SK-N-SH treated with all-trans-retinoic acid at 6 μM for 48 hours (cell line): ENCODE measurements at regions not wholly inside any gene's neighbourhood (a gene's known extent, or its start where the extent isn't known, plus 50 kb on each side); places are given as distances from the start of the nearest gene placed in this dataset.

Experiments
- ATAC-seq: fragments of 200-7000 bp; cut with Tn5 transposase; 3 replicates; pipeline ENCODE4 v1.9.1; 2020; ENCODE audit warnings: mild to moderate bottlenecking, moderate library complexity
- BACH2 ChIP-seq: fragments of 250-450 bp; sonication (Bioruptor Pico); IDR thresholded peaks from 2 replicates; pipeline ENCODE4 v1.9.0; 2021; ENCODE audit warnings: mild to moderate bottlenecking, borderline replicate concordance
- CSDC2 ChIP-seq: fragments of 250-450 bp; sonication (Bioruptor Pico); IDR thresholded peaks from 2 replicates; pipeline ENCODE4 v1.5.0; 2020; ENCODE audit warnings: mild to moderate bottlenecking, moderate library complexity
- CSRNP3 ChIP-seq: fragments of 250-450 bp; sonication (Bioruptor Pico); IDR thresholded peaks from 2 replicates; pipeline ENCODE4 v1.5.1; 2021; ENCODE audit warnings: mild to moderate bottlenecking, moderate library complexity
- ESRRG ChIP-seq: fragments of 250-450 bp; sonication (Bioruptor Pico); IDR thresholded peaks from 2 replicates; pipeline ENCODE4 v1.6.1; 2021; ENCODE audit warnings: mild to moderate bottlenecking
- GLIS3 ChIP-seq: fragments of 250-450 bp; sonication (Bioruptor Pico); IDR thresholded peaks from 2 replicates; pipeline ENCODE4 v1.5.0; 2020; ENCODE audit warnings: mild to moderate bottlenecking, moderate library complexity
- OSR1 ChIP-seq: fragments of 250-450 bp; sonication (Bioruptor Pico); IDR thresholded peaks from 2 replicates; pipeline ENCODE4 v1.8.0; 2022; ENCODE audit warnings: moderate library complexity, mild to moderate bottlenecking, inconsistent platforms
- PPARA ChIP-seq: fragments of 250-450 bp; sonication (Bioruptor Pico); IDR thresholded peaks from 2 replicates; pipeline ENCODE4 v1.5.0; 2020; ENCODE audit warnings: mild to moderate bottlenecking, borderline replicate concordance
- SNAI2 ChIP-seq: fragments of 250-450 bp; sonication (Bioruptor Pico); IDR thresholded peaks from 2 replicates; pipeline ENCODE4 v1.5.0; 2020; ENCODE audit warnings: mild to moderate bottlenecking, moderate library complexity
- TCF4 ChIP-seq: fragments of 250-450 bp; sonication (Bioruptor Pico); IDR thresholded peaks from 2 replicates; pipeline ENCODE4 v1.8.0; 2021; ENCODE audit warnings: mild to moderate bottlenecking, moderate library complexity, borderline replicate concordance
- TOX ChIP-seq: fragments of 250-450 bp; sonication (Bioruptor Pico); IDR thresholded peaks from 2 replicates; pipeline ENCODE4 v1.8.0; 2021; ENCODE audit warnings: mild to moderate bottlenecking, moderate library complexity, borderline replicate concordance
- ZC3H10 ChIP-seq: fragments of 250-450 bp; sonication (Bioruptor Pico); IDR thresholded peaks from 2 replicates; pipeline ENCODE4 v1.5.1; 2021; ENCODE audit warnings: mild to moderate bottlenecking, moderate library complexity
- ZFP3 ChIP-seq: fragments of 250-450 bp; sonication (Bioruptor Pico); IDR thresholded peaks from 2 replicates; pipeline ENCODE4 v1.5.0; 2020; ENCODE audit warnings: mild to moderate bottlenecking, moderate library complexity
- ZFP30 ChIP-seq: fragments of 450-650 bp; formaldehyde crosslinking; IDR thresholded peaks from 2 replicates; pipeline ENCODE4 v1.5.0; 2022; ENCODE audit warnings: mild to moderate bottlenecking, moderate library complexity
- ZNF565 ChIP-seq: fragments of 450-650 bp; formaldehyde crosslinking; conservative IDR thresholded peaks from 2 replicates; pipeline ENCODE4 v1.5.0; 2020; ENCODE audit warnings: low read depth, mild to moderate bottlenecking, moderate library complexity
- ZNF70 ChIP-seq: fragments of 450-650 bp; formaldehyde crosslinking; IDR thresholded peaks from 2 replicates; pipeline ENCODE4 v1.5.0; 2020; ENCODE audit warnings: mild to moderate bottlenecking, moderate library complexity
- ZNF8 ChIP-seq: fragments of 450-650 bp; formaldehyde crosslinking; IDR thresholded peaks from 2 replicates; pipeline ENCODE4 v1.5.0; 2020; ENCODE audit warnings: mild to moderate bottlenecking, moderate library complexity
- TF ChIP-seq, protein P1 (sequence below): fragments of 250-450 bp; sonication (Bioruptor Pico); IDR thresholded peaks from 2 replicates; pipeline ENCODE4 v1.5.0; 2020; ENCODE audit warnings: mild to moderate bottlenecking, moderate library complexity
- TF ChIP-seq, protein P2 (sequence below): fragments of 250-450 bp; sonication (Bioruptor Pico); IDR thresholded peaks from 2 replicates; pipeline ENCODE4 v1.5.1; 2020; ENCODE audit warnings: low read depth, mild to moderate bottlenecking, moderate library complexity
- TF ChIP-seq, protein P3 (sequence below): fragments of 250-450 bp; sonication (Bioruptor Pico); IDR thresholded peaks from 2 replicates; pipeline ENCODE4 v1.8.0; 2021; ENCODE audit warnings: low read depth, mild to moderate bottlenecking, moderate library complexity, borderline replicate concordance
- TF ChIP-seq, protein P4 (sequence below): fragments of 250-450 bp; sonication (Bioruptor Pico); IDR thresholded peaks from 2 replicates; pipeline ENCODE4 v1.8.0; 2020; ENCODE audit warnings: mild to moderate bottlenecking, moderate library complexity, borderline replicate concordance

GRCh38 chr10:124298891-124299290 is 119.8 kb downstream of the OAT start:
- no peak for TF ChIP-seq BACH2 (CRISPR knock-in tag)
- ATAC-seq = no peak

- TF ChIP-seq OSR1 (CRISPR knock-in tag) (no peak), ZNF70 (CRISPR knock-in tag) (no peak), CSRNP3 (CRISPR knock-in tag) (no peak), ZFP30 (no peak), ZNF565 (peak; percentile 75), CSDC2 (no peak), ZFP3 (CRISPR knock-in tag) (peak; percentile 88)
- ATAC-seq = no peak
Observed at GRCh38 chr10:124296813-124297788, 121.6 kb downstream of the OAT start.

- no peak for ATAC-seq
- TF ChIP-seq BACH2 (CRISPR knock-in tag) = no peak
- TF ChIP-seq, protein P1, sequence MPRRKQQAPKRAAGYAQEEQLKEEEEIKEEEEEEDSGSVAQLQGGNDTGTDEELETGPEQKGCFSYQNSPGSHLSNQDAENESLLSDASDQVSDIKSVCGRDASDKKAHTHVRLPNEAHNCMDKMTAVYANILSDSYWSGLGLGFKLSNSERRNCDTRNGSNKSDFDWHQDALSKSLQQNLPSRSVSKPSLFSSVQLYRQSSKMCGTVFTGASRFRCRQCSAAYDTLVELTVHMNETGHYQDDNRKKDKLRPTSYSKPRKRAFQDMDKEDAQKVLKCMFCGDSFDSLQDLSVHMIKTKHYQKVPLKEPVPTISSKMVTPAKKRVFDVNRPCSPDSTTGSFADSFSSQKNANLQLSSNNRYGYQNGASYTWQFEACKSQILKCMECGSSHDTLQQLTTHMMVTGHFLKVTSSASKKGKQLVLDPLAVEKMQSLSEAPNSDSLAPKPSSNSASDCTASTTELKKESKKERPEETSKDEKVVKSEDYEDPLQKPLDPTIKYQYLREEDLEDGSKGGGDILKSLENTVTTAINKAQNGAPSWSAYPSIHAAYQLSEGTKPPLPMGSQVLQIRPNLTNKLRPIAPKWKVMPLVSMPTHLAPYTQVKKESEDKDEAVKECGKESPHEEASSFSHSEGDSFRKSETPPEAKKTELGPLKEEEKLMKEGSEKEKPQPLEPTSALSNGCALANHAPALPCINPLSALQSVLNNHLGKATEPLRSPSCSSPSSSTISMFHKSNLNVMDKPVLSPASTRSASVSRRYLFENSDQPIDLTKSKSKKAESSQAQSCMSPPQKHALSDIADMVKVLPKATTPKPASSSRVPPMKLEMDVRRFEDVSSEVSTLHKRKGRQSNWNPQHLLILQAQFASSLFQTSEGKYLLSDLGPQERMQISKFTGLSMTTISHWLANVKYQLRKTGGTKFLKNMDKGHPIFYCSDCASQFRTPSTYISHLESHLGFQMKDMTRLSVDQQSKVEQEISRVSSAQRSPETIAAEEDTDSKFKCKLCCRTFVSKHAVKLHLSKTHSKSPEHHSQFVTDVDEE = no peak
- TF ChIP-seq TCF4 (CRISPR knock-in tag) = no peak
- no peak for TF ChIP-seq ESRRG (CRISPR knock-in tag)
- TF ChIP-seq, protein P2, sequence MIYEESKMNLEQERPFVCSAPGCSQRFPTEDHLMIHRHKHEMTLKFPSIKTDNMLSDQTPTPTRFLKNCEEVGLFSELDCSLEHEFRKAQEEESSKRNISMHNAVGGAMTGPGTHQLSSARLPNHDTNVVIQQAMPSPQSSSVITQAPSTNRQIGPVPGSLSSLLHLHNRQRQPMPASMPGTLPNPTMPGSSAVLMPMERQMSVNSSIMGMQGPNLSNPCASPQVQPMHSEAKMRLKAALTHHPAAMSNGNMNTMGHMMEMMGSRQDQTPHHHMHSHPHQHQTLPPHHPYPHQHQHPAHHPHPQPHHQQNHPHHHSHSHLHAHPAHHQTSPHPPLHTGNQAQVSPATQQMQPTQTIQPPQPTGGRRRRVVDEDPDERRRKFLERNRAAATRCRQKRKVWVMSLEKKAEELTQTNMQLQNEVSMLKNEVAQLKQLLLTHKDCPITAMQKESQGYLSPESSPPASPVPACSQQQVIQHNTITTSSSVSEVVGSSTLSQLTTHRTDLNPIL (CRISPR knock-in tag) = no peak
- TF ChIP-seq ZNF8 (CRISPR knock-in tag) = no peak
- no peak for TF ChIP-seq ZFP30
- TF ChIP-seq TOX (CRISPR knock-in tag) = no peak
- TF ChIP-seq PPARA (CRISPR knock-in tag) = no peak
- no peak for TF ChIP-seq SNAI2 (CRISPR knock-in tag)
- TF ChIP-seq ZC3H10 (CRISPR knock-in tag) = no peak
- TF ChIP-seq GLIS3 (CRISPR knock-in tag) = no peak
- TF ChIP-seq, protein P3, sequence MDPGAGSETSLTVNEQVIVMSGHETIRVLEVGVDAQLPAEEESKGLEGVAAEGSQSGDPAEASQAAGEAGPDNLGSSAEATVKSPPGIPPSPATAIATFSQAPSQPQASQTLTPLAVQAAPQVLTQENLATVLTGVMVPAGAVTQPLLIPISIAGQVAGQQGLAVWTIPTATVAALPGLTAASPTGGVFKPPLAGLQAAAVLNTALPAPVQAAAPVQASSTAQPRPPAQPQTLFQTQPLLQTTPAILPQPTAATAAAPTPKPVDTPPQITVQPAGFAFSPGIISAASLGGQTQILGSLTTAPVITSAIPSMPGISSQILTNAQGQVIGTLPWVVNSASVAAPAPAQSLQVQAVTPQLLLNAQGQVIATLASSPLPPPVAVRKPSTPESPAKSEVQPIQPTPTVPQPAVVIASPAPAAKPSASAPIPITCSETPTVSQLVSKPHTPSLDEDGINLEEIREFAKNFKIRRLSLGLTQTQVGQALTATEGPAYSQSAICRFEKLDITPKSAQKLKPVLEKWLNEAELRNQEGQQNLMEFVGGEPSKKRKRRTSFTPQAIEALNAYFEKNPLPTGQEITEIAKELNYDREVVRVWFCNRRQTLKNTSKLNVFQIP (CRISPR knock-in tag) = no peak
- TF ChIP-seq OSR1 (CRISPR knock-in tag) = no peak
- TF ChIP-seq, protein P4, sequence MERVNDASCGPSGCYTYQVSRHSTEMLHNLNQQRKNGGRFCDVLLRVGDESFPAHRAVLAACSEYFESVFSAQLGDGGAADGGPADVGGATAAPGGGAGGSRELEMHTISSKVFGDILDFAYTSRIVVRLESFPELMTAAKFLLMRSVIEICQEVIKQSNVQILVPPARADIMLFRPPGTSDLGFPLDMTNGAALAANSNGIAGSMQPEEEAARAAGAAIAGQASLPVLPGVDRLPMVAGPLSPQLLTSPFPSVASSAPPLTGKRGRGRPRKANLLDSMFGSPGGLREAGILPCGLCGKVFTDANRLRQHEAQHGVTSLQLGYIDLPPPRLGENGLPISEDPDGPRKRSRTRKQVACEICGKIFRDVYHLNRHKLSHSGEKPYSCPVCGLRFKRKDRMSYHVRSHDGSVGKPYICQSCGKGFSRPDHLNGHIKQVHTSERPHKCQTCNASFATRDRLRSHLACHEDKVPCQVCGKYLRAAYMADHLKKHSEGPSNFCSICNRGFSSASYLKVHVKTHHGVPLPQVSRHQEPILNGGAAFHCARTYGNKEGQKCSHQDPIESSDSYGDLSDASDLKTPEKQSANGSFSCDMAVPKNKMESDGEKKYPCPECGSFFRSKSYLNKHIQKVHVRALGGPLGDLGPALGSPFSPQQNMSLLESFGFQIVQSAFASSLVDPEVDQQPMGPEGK (CRISPR knock-in tag) = no peak
- TF ChIP-seq ZFP3 (CRISPR knock-in tag) = no peak
- no peak for TF ChIP-seq ZNF565
- TF ChIP-seq CSRNP3 (CRISPR knock-in tag) = no peak
- TF ChIP-seq ZNF70 (CRISPR knock-in tag) = no peak
- no peak for TF ChIP-seq CSDC2
Observed at GRCh38 chr10:124296121-124296812, 122.5 kb downstream of the OAT start.
